ENCODE measurements at regions not wholly inside any gene's neighbourhood (a gene's known extent, or its start where the extent isn't known, plus 50 kb on each side); places are given as distances from the start of the nearest gene placed in this dataset.

GRCh38 chr2:107187870-107188269, 301.9 kb upstream of the ST6GAL2 start:
- no peak overlapping the region for H3K27ac ChIP-seq (ENCODE audit: low read depth, low read length, poor library complexity, severe bottlenecking)
- DNase-seq (ENCODE audit: low spot score): no peak
- POLR2A ChIA-PET: no interaction called here
- TF ChIP-seq EZH2phosphoT487 (IDR thresholded peaks at IDR 0.05; ENCODE audit: borderline replicate concordance, low read depth, low read length) (no peak), CTCF (conservative IDR thresholded peaks at IDR 0.05; ENCODE audit: low read length) (no peak)
- no peaks in the 10 kb centered on the region for H3K9me2 ChIP-seq (ENCODE audit: insufficient read depth, low read length)
- CTCF ChIA-PET (ENCODE audit: unreplicated experiment): no interaction called here
- intact Hi-C loops (cut with micrococcal nuclease; ENCODE audit: unreplicated experiment): no loop called here
- BruUV-seq (replicated peaks): no TSS peak
- no peak overlapping the region for H3K4me3 ChIP-seq (ENCODE audit: low read depth, low read length, poor library complexity, severe bottlenecking)
- H2AFZ ChIP-seq (ENCODE audit: low read length): no peak overlapping the region
- no peaks in the 10 kb centered on the region for H3K36me3 ChIP-seq (ENCODE audit: insufficient read depth, low read length)
- no peaks in the 10 kb centered on the region for H3K79me2 ChIP-seq (ENCODE audit: insufficient read depth, low read depth, low read length)
- H3K9me3 ChIP-seq (ENCODE audit: low read length): no peaks in the 10 kb centered on the region
- H3K4me1 ChIP-seq (ENCODE audit: insufficient read depth, low read length, poor library complexity, severe bottlenecking): no peaks in the 10 kb centered on the region
- H4K20me1 ChIP-seq (ENCODE audit: insufficient read depth, low read length): no peaks in the 10 kb centered on the region
- H3K4me2 ChIP-seq (ENCODE audit: low read length): no peak overlapping the region

- Histone ChIP-seq H3K4me2 (ENCODE audit: low read length) (no peak overlapping the region), H4K20me1 (ENCODE audit: insufficient read depth, low read length) (no peaks in the 10 kb centered on the region), H3K36me3 (ENCODE audit: insufficient read depth, low read length) (no peaks in the 10 kb centered on the region), H3K4me1 (ENCODE audit: insufficient read depth, low read length, poor library complexity, severe bottlenecking) (no peaks in the 10 kb centered on the region), H3K79me2 (ENCODE audit: insufficient read depth, low read depth, low read length) (no peaks in the 10 kb centered on the region), H3K4me3 (ENCODE audit: low read depth, low read length, poor library complexity, severe bottlenecking) (no peak overlapping the region), H3K27ac (ENCODE audit: low read depth, low read length, poor library complexity, severe bottlenecking) (no peak overlapping the region), H3K9me3 (ENCODE audit: low read length) (no peaks in the 10 kb centered on the region), H2AFZ (ENCODE audit: low read length) (no peak overlapping the region), H3K9me2 (ENCODE audit: insufficient read depth, low read length) (no peaks in the 10 kb centered on the region)
- no peak for TF ChIP-seq CTCF (conservative IDR thresholded peaks at IDR 0.05; ENCODE audit: low read length)
- no peak for TF ChIP-seq EZH2phosphoT487 (IDR thresholded peaks at IDR 0.05; ENCODE audit: borderline replicate concordance, low read depth, low read length)
- ChIA-PET POLR2A (no interaction called here), CTCF (ENCODE audit: unreplicated experiment) (no interaction called here)
- BruUV-seq (replicated peaks): no TSS peak
- DNase-seq (ENCODE audit: low spot score): no peak
- intact Hi-C loops (cut with micrococcal nuclease; ENCODE audit: unreplicated experiment): no loop called here
These were observed 309.7 kb upstream of the ST6GAL2 start for GRCh38 chr2:107195631-107196030.

- Histone ChIP-seq H2AFZ (ENCODE audit: low read length) (no peak overlapping the region), H3K36me3 (ENCODE audit: insufficient read depth, low read length) (no peaks in the 10 kb centered on the region), H4K20me1 (ENCODE audit: insufficient read depth, low read length) (no peaks in the 10 kb centered on the region), H3K27ac (ENCODE audit: low read depth, low read length, poor library complexity, severe bottlenecking) (no peak overlapping the region), H3K4me1 (ENCODE audit: insufficient read depth, low read length, poor library complexity, severe bottlenecking) (no peaks in the 10 kb centered on the region), H3K9me3 (ENCODE audit: low read length) (no peaks in the 10 kb centered on the region), H3K79me2 (ENCODE audit: insufficient read depth, low read depth, low read length) (no peaks in the 10 kb centered on the region), H3K4me2 (ENCODE audit: low read length) (no peak overlapping the region), H3K9me2 (ENCODE audit: insufficient read depth, low read length) (no peaks in the 10 kb centered on the region), H3K4me3 (ENCODE audit: low read depth, low read length, poor library complexity, severe bottlenecking) (no peak overlapping the region)
- no peak for DNase-seq (ENCODE audit: low spot score)
- ChIA-PET CTCF (ENCODE audit: unreplicated experiment) (no interaction called here), POLR2A (no interaction called here)
- intact Hi-C loops (cut with micrococcal nuclease; ENCODE audit: unreplicated experiment): no loop called here
- BruUV-seq (replicated peaks): no TSS peak
- TF ChIP-seq EZH2phosphoT487 (IDR thresholded peaks at IDR 0.05; ENCODE audit: borderline replicate concordance, low read depth, low read length) (no peak), CTCF (conservative IDR thresholded peaks at IDR 0.05; ENCODE audit: low read length) (no peak)
These were observed 311.8 kb upstream of the ST6GAL2 start for GRCh38 chr2:107197594-107198294.
